ENCODE measurements at regions not wholly inside any gene's neighbourhood (a gene's known extent, or its start where the extent isn't known, plus 50 kb on each side); places are given as distances from the start of the nearest gene placed in this dataset.

DNA sequence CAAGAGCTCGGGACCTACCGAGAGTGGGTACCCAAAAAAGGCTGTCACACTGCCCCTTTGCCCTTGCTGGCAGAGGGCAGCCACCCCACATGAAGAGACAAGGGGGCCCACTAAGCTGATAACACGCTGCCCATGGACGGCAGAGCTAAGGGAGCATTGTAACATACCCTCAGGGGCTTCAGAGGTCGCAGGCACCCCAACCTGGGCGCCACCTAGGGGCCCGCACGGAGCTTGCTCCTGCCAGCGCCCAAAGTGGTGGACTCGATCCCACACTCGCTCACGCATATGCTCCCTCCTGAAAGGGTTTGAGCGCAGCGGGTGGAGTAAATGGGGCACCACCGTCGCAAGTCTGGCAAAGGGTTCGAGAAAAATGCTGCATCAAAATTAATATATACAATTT is 975.4 kb downstream of the ZPLD1 start:
- Histone ChIP-seq H3K27ac (ENCODE audit: low read length) (no peak overlapping the region), H3K4me3 (ENCODE audit: low read length) (no peak overlapping the region), H3K4me1 (ENCODE audit: control insufficient read depth, insufficient read depth, low read length) (no peaks in the 10 kb centered on the region), H3K27me3 (ENCODE audit: control insufficient read depth, insufficient read depth) (no peaks in the 10 kb centered on the region), H3K9me3 (ENCODE audit: control insufficient read depth, low read length) (no peaks in the 10 kb centered on the region)
- DNase-seq, result peak; percentile 7 to 20 (median 11)
- intact Hi-C loops (cut with DNase I), result no loop called here
- 55% methylated on average over 17 of the region's 17 CpGs for WGBS
- no peak for ATAC-seq

DNA sequence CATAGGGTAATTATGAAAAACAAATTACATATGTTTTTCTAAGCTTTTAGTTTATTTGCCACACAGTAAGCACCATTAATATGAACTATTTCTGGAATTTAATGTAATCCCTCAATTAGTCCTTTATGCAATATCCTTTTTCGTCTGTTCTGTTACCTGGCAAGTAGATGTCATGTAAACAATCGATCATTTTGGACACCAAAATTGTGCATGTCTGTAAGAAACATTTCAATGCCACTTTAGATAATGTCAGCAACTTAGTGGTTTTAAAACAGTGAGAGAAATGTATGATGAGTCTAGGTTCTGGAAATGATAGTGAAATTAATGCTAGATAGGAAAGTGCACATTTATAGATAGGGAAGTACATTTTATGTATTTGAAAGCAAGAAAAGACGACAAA is 986.6 kb downstream of the ZPLD1 start:
- WGBS, result 77% methylated on average over 3 of the region's 3 CpGs
- no peaks in the 10 kb centered on the region for H3K4me1 ChIP-seq (ENCODE audit: control insufficient read depth, insufficient read depth, low read length)
- ATAC-seq (no peak), DNase-seq (no peak)
- intact Hi-C loops (cut with DNase I), result no loop called here
- H3K4me3 ChIP-seq (ENCODE audit: low read length), result no peak overlapping the region
- H3K27me3 ChIP-seq (ENCODE audit: control insufficient read depth, insufficient read depth), result no peaks in the 10 kb centered on the region
- no peaks in the 10 kb centered on the region for H3K9me3 ChIP-seq (ENCODE audit: control insufficient read depth, low read length)
- no peak overlapping the region for H3K27ac ChIP-seq (ENCODE audit: low read length)

DNA sequence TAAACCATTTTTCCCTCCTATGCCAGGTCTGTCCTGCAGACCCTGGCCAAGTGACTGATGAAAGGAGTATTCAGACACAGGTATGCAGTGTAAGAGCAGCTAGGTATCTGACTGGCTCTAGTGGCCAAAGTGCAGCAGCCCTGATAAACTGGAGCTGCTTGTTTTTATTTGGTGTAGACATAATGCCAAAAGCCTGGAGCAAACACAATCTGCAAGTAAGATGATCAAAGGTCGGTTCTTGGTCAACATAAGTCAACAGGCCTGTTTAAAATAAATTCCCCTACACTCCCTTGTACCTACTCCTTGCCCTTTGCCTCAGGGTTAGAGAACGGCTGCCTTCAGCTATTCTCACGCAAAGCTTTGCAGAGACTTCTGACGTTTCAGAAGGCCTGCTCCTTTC is 1003.1 kb downstream of the ZPLD1 start:
- DNase-seq, result no peak
- WGBS, result 81% methylated on average over 4 of the region's 4 CpGs
- no peaks in the 10 kb centered on the region for H3K9me3 ChIP-seq (ENCODE audit: control insufficient read depth, low read length)
- no peaks in the 10 kb centered on the region for H3K4me1 ChIP-seq (ENCODE audit: control insufficient read depth, insufficient read depth, low read length)
- H3K27ac ChIP-seq (ENCODE audit: low read length), result no peak overlapping the region
- no peak for ATAC-seq
- H3K4me3 ChIP-seq (ENCODE audit: low read length), result no peak overlapping the region
- intact Hi-C loops (cut with DNase I), result no loop called here
- H3K27me3 ChIP-seq (ENCODE audit: control insufficient read depth, insufficient read depth), result no peaks in the 10 kb centered on the region

DNA sequence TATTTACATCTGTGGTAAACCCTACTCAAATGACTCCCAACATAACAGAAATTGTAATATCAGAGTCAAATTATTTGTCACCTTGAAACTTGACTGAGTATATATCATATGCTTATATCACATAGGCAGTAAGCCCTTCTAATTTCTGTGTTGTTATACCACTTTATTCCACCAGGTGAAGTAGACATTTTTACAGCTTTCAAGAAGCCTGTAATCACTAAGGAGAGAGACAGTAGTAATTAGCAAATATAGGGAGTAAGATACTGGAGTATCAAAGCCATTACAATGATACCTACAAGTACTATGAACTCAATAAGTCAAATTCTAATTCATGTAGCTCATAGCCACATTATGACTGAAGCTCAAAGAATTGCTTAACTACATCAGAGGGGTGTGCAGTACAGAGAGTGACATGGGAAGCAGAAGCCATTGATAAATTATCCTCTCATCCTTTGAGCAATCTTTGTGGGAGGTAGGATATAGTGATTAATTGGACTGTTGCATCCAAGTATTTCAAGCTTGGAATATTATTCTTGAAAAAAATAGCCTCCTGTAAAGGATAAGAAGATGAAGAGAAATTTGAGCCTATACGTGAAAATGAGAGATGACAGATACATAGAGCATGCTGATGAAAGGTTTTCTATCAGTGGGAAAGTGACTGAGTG is 1005.9 kb downstream of the ZPLD1 start:
- Histone ChIP-seq H3K9me3 (ENCODE audit: control insufficient read depth, low read length) (no peaks in the 10 kb centered on the region), H3K4me3 (ENCODE audit: low read length) (no peak overlapping the region), H3K27ac (ENCODE audit: low read length) (no peak overlapping the region), H3K4me1 (ENCODE audit: control insufficient read depth, insufficient read depth, low read length) (no peaks in the 10 kb centered on the region), H3K27me3 (ENCODE audit: control insufficient read depth, insufficient read depth) (no peaks in the 10 kb centered on the region)
- intact Hi-C loops (cut with DNase I), result no loop called here
- DNase-seq, result no peak
- 30% methylated on average over 1 of the region's 1 CpG for WGBS
- no peak for ATAC-seq

DNA sequence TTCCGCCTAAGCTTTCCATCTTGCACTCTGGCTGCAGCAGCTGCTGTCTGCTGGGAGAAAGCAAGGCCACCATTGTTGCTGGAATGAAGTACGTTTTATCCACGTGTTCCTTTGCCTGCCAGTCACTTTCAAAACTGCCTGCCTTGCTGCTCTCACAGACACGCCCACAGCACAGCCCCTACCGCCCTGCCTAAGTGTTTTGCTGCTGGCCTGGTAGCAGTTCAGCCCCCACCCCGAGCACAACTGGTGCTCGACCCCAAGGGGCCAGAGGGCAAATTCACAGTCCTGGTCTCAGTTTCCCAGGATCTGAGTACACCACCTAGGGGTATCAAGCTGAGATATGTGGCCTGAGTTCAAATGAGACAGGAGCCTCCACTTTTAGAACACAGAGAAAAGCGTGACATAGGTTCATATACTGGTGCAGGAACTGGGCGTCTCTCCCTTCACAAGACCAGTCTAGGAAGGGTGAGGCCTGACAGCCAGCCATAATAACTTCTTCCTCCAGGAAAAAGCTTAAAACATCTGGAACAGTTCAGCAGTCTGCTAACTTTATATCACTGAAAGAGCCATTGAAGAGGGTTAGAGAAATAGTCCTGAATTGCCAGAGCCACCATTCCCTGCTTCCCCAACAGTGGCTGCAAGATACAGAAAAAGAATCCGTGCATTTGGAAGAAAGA is 1012.3 kb downstream of the ZPLD1 start:
- 58% methylated on average over 10 of the region's 10 CpGs for WGBS
- intact Hi-C loops (cut with DNase I), result no loop called here
- no peaks in the 10 kb centered on the region for H3K4me1 ChIP-seq (ENCODE audit: control insufficient read depth, insufficient read depth, low read length)

DNA sequence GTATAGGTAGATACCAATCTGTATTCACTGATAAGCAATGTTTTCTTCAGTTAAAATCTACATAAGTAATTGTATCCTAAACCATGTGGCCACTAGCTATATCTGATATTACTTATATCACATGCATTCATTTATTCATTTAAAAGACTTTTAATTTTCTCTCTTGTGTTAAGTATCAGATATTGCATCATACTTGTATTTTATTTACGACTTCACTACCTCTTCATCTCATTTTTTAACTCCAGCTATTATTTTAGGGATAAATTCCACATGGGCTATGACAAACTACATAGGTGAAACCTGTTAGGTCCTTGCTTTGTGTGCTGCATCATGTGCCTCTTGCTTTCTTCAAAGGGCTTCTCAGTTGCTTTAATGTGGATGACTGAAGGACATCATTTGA is 1018.3 kb downstream of the ZPLD1 start:
- DNase-seq (no peak), ATAC-seq (no peak)
- intact Hi-C loops (cut with DNase I), result no loop called here
- H3K27ac ChIP-seq (ENCODE audit: low read length), result no peak overlapping the region
- no peaks in the 10 kb centered on the region for H3K9me3 ChIP-seq (ENCODE audit: control insufficient read depth, low read length)
- H3K4me3 ChIP-seq (ENCODE audit: low read length), result no peak overlapping the region
- WGBS, result 62% methylated on average over 1 of the region's 1 CpG
- H3K27me3 ChIP-seq (ENCODE audit: control insufficient read depth, insufficient read depth), result no peaks in the 10 kb centered on the region
- no peaks in the 10 kb centered on the region for H3K4me1 ChIP-seq (ENCODE audit: control insufficient read depth, insufficient read depth, low read length)

More for the DNA sequence above, 1012.3 kb downstream of the ZPLD1 start:
- H3K4me3 ChIP-seq (ENCODE audit: low read length), result no peak overlapping the region
- ATAC-seq (no peak), DNase-seq (peak in 1 of 3 donors; percentile 44)
- H3K27me3 ChIP-seq (ENCODE audit: control insufficient read depth, insufficient read depth), result no peaks in the 10 kb centered on the region
- H3K27ac ChIP-seq (ENCODE audit: low read length), result no peak overlapping the region
- no peaks in the 10 kb centered on the region for H3K9me3 ChIP-seq (ENCODE audit: control insufficient read depth, low read length)

DNA sequence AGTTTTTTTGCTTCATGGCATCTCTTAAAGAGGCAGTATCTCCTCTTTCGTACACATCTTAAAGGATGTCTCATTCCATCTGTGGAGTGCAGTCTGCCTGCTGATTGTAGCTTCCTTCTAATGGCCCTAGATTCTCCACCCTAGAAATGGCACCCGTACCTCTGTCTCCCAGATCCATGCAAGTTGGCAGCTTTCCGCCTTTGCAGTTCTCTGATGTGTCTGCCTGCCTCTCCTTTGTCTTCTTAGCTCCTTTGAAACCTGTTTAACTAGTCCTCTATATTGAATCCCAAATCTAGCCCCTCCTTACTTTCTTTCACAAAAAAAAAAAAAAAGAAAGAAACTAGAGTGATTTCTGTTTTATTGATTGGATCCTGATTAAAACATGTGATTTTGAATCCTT is 1025.0 kb downstream of the ZPLD1 start:
- Histone ChIP-seq H3K4me3 (ENCODE audit: low read length) (no peak overlapping the region), H3K4me1 (ENCODE audit: control insufficient read depth, insufficient read depth, low read length) (no peaks in the 10 kb centered on the region), H3K27ac (ENCODE audit: low read length) (no peak overlapping the region), H3K27me3 (ENCODE audit: control insufficient read depth, insufficient read depth) (no peaks in the 10 kb centered on the region), H3K9me3 (ENCODE audit: control insufficient read depth, low read length) (no peaks in the 10 kb centered on the region)
- ATAC-seq, result no peak
- 79% methylated on average over 3 of the region's 3 CpGs for WGBS
- intact Hi-C loops (cut with DNase I), result no loop called here
- DNase-seq, result no peak

DNA sequence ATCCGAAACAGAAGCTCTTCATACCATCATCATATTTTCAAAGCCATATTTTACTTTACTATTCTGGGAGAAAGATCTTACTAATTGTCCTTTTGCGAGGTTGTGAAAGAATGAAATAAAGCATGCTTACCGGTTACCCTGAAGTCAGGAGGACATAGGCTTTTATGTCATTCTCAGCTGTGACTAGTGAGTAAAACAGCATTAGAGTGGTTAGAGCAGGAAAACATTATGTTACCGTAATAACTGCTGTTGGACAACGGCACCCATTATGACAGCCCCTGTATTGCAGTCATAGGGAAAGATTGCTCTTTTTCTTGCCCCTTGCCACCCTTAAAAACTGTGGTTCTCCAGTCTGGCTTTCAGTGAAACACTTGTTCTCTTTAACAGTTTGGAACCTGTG is 1035.7 kb downstream of the ZPLD1 start:
- ATAC-seq (no peak), DNase-seq (no peak)
- 79% methylated on average over 5 of the region's 5 CpGs for WGBS
- Histone ChIP-seq H3K27me3 (ENCODE audit: control insufficient read depth, insufficient read depth) (no peaks in the 10 kb centered on the region), H3K4me1 (ENCODE audit: control insufficient read depth, insufficient read depth, low read length) (no peaks in the 10 kb centered on the region), H3K9me3 (ENCODE audit: control insufficient read depth, low read length) (no peaks in the 10 kb centered on the region), H3K4me3 (ENCODE audit: low read length) (no peak overlapping the region), H3K27ac (ENCODE audit: low read length) (no peak overlapping the region)
- intact Hi-C loops (cut with DNase I), result no loop called here

DNA sequence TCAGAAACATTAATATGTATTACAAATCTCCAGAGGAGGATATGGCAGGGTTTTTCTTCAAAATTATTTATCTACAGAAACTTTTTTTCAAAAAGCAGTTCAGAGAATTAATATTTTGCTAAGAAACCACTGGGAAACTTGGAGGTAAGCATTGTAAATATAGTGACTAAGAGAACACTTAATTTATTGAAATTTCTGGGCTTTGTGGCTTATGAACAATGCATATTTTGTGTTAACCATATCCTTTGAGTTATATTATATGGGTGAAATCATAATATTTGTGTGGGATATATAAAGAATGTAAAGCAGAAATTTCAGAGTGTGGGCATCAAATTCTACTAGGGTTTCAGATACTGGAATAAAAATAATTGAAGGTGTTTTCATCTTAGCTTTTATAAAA is 1059.2 kb downstream of the ZPLD1 start:
- Histone ChIP-seq H3K4me3 (ENCODE audit: low read length) (no peak overlapping the region), H3K9me3 (ENCODE audit: control insufficient read depth, low read length) (no peaks in the 10 kb centered on the region), H3K4me1 (ENCODE audit: control insufficient read depth, insufficient read depth, low read length) (no peaks in the 10 kb centered on the region), H3K27ac (ENCODE audit: low read length) (no peak overlapping the region), H3K27me3 (ENCODE audit: control insufficient read depth, insufficient read depth) (no peaks in the 10 kb centered on the region)
- intact Hi-C loops (cut with DNase I), result no loop called here
- ATAC-seq (no peak), DNase-seq (no peak)

DNA sequence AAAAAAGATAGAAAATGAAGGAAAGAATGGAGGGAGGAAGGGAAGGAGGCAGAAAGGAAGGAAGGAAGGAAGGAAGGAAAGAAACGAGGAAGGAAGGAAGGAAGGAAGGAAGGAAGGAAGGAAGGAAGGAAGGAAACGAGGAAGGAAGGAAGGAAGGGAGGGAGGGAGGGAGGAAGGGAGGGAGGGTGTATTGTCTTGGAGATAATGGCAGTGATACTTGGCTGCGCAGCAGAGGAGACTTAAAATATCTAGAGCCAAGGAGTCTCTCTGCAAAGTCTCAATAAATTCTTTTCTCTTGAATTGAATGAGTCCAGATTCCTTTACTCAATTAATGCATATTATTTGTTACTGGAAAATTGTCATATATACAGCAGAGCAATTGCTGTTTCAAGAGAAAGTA is 1059.7 kb downstream of the ZPLD1 start:
- no peaks in the 10 kb centered on the region for H3K27me3 ChIP-seq (ENCODE audit: control insufficient read depth, insufficient read depth)
- H3K9me3 ChIP-seq (ENCODE audit: control insufficient read depth, low read length), result no peaks in the 10 kb centered on the region
- no peak overlapping the region for H3K4me3 ChIP-seq (ENCODE audit: low read length)
- ATAC-seq (no peak), DNase-seq (no peak)
- intact Hi-C loops (cut with DNase I), result no loop called here
- no peaks in the 10 kb centered on the region for H3K4me1 ChIP-seq (ENCODE audit: control insufficient read depth, insufficient read depth, low read length)
- no peak overlapping the region for H3K27ac ChIP-seq (ENCODE audit: low read length)
- 45% methylated on average over 3 of the region's 3 CpGs for WGBS

DNA sequence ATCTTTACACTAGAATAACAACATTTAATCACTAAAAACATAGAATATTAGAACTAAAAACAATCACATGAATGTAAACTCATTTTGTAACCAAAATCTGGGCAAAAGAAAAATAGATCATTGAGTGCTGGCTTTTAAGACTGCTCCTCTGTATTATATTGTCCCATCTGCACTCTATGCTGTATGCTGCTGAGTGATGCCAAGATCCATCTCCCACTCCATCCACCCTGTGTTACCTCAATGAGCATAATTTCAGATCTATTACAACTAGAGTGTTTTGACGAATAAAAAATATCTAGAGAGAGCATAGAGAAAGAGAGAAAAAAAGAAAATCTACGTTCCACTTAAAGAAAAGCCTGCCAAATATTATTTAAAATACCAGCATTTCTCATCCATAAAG is 1060.4 kb downstream of the ZPLD1 start:
- no peak overlapping the region for H3K4me3 ChIP-seq (ENCODE audit: low read length)
- no peak for ATAC-seq
- no peak overlapping the region for H3K27ac ChIP-seq (ENCODE audit: low read length)
- H3K4me1 ChIP-seq (ENCODE audit: control insufficient read depth, insufficient read depth, low read length), result no peaks in the 10 kb centered on the region
- H3K27me3 ChIP-seq (ENCODE audit: control insufficient read depth, insufficient read depth), result no peaks in the 10 kb centered on the region
- no peak for DNase-seq
- intact Hi-C loops (cut with DNase I), result no loop called here
- 65% methylated on average over 2 of the region's 2 CpGs for WGBS
- H3K9me3 ChIP-seq (ENCODE audit: control insufficient read depth, low read length), result no peaks in the 10 kb centered on the region
